Nephron progenitor cell (in vitro differentiated cells): ENCODE measurements at regions not wholly inside any gene's neighbourhood (a gene's known extent, or its start where the extent isn't known, plus 50 kb on each side); places are given as distances from the start of the nearest gene placed in this dataset.
"Not testable (repeated sequence)": the region's sequence is repeated elsewhere in the genome, so short reads cannot be mapped to it uniquely, and the experiment has no call there.

Experiments used
- DNase-seq: peaks from one replicate; pipeline ENCODE4 v3.0.0; 2021
- H3K27ac Mint-ChIP-seq: 2 replicates; pipeline ENCODE4 v1.8.0; 2021; ENCODE audit warnings: mild to moderate bottlenecking, moderate library complexity, mixed read lengths
- H3K27me3 Mint-ChIP-seq: 2 replicates; pipeline ENCODE4 v1.8.0; 2021; ENCODE audit warnings: mild to moderate bottlenecking, low read depth, mixed read lengths; ENCODE audit not compliant: poor library complexity
- H3K36me3 Mint-ChIP-seq: 2 replicates; pipeline ENCODE4 v1.8.0; 2021; ENCODE audit warnings: low read depth, mixed read lengths
- H3K4me1 Mint-ChIP-seq: 2 replicates; pipeline ENCODE4 v1.8.0; 2021; ENCODE audit warnings: mixed read lengths
- H3K4me3 Mint-ChIP-seq: 2 replicates; pipeline ENCODE4 v1.8.0; 2021; ENCODE audit warnings: mild to moderate bottlenecking, moderate library complexity, mixed read lengths
- H3K9me3 Mint-ChIP-seq: 2 replicates; pipeline ENCODE4 v1.8.0; 2021; ENCODE audit warnings: mild to moderate bottlenecking, moderate library complexity, mixed read lengths
- TF ChIP-seq, protein P1 (sequence below): fragments of 200-600 bp; sonication (generic); IDR thresholded peaks from 2 replicates; pipeline ENCODE4 v1.5.0; 2021; ENCODE audit warnings: antibody characterized with exemption

DNA sequence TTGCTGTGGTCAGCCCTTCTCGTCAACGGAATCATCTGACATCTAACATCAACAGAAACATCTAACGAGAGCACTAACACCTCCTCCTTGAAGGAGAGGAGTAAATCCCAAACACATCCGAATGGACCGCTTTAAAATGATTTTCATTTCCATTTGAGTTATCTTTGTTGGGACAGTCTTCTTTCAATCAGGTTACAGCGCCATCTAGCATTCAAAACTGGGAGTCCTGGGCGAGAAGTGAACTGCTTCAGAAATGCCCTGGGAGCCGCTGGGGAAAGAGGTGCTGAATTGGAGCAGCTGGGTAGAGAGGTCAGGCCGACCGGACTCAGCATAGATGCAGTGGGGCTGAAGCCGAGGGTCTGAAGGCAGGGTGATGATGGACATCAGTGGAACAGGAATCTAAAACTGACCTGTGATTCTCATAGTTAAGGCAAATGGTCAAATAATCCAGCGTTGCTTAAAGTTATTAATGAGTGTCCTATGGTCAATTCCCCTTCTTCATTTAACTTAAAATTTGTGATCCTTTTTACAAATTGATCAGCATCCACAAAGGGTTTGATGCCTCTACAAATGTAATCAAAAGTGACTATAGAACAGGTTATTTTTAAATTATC lies 170.0 kb upstream of the NDN start:
- peaks cover 6% of the 10 kb centered on the region for H3K27me3 Mint-ChIP-seq
- peak overlapping the region; percentile 73 for H3K4me3 Mint-ChIP-seq
- peaks cover 79% of the 10 kb centered on the region for H3K4me1 Mint-ChIP-seq

GRCh38 chr15:23859008-23859407 lies 171.9 kb upstream of the NDN start:
- TF ChIP-seq, protein P1, sequence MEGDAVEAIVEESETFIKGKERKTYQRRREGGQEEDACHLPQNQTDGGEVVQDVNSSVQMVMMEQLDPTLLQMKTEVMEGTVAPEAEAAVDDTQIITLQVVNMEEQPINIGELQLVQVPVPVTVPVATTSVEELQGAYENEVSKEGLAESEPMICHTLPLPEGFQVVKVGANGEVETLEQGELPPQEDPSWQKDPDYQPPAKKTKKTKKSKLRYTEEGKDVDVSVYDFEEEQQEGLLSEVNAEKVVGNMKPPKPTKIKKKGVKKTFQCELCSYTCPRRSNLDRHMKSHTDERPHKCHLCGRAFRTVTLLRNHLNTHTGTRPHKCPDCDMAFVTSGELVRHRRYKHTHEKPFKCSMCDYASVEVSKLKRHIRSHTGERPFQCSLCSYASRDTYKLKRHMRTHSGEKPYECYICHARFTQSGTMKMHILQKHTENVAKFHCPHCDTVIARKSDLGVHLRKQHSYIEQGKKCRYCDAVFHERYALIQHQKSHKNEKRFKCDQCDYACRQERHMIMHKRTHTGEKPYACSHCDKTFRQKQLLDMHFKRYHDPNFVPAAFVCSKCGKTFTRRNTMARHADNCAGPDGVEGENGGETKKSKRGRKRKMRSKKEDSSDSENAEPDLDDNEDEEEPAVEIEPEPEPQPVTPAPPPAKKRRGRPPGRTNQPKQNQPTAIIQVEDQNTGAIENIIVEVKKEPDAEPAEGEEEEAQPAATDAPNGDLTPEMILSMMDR, result no peak
- H3K4me1 Mint-ChIP-seq, result peaks cover 75% of the 10 kb centered on the region
- peaks cover 58% of the 10 kb centered on the region for H3K9me3 Mint-ChIP-seq
- DNase-seq, result no peak
- peak overlapping the region; percentile 77 for H3K27ac Mint-ChIP-seq
- H3K36me3 Mint-ChIP-seq, result no peaks in the 10 kb centered on the region
- H3K27me3 Mint-ChIP-seq, result peaks cover 6% of the 10 kb centered on the region
- H3K4me3 Mint-ChIP-seq, result peak overlapping the region; percentile 23

More for the DNA sequence above, 170.0 kb upstream of the NDN start:
- no peaks in the 10 kb centered on the region for H3K36me3 Mint-ChIP-seq
- H3K27ac Mint-ChIP-seq, result no peak overlapping the region
- peak; percentile 67 for DNase-seq
- TF ChIP-seq, protein P1, result peak; percentile 37
- peaks cover 62% of the 10 kb centered on the region for H3K9me3 Mint-ChIP-seq

GRCh38 chr15:23860290-23861245 lies 173.5 kb upstream of the NDN start:
- Mint-ChIP-seq H3K27ac (peak overlapping the region; percentile 85), H3K9me3 (peaks cover 54% of the 10 kb centered on the region), H3K36me3 (no peaks in the 10 kb centered on the region), H3K4me1 (peaks cover 59% of the 10 kb centered on the region), H3K4me3 (no peak overlapping the region), H3K27me3 (peaks cover 13% of the 10 kb centered on the region)
- DNase-seq, result peak; percentile 80
- TF ChIP-seq, protein P1, result no peak

- Mint-ChIP-seq H3K36me3 (no peaks in the 10 kb centered on the region), H3K27me3 (peaks cover 20% of the 10 kb centered on the region), H3K27ac (no peak overlapping the region), H3K9me3 (peaks cover 45% of the 10 kb centered on the region), H3K4me3 (no peak overlapping the region), H3K4me1 (peaks cover 14% of the 10 kb centered on the region)
- DNase-seq, result no peak
- TF ChIP-seq, protein P1, result no peak
Observed at GRCh38 chr15:23866832-23867231, 179.7 kb upstream of the NDN start.

DNA sequence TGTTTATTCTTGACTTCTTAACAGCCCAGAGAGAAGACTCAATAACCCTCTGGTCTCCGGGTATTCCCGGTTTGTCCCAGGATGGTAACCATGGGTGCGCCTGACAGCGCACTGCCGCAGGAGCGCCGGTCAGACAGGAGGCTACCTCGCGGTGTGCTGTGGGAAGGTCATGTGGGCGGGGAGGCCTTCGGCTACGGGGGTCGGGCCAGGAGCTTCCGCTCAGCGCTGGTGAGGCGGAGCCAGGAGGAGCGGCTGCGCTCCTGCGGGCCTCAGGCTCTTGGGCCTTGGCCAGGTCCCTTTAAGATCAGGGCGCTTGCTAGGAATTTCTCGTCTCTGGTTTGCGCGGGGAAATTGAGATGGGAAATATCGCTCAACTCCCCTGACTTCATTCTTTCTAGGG lies 182.3 kb upstream of the NDN start:
- Mint-ChIP-seq H3K4me3 (peak overlapping the region; percentile 73), H3K27me3 (peaks cover 17% of the 10 kb centered on the region), H3K36me3 (no peaks in the 10 kb centered on the region), H3K9me3 (peaks cover 41% of the 10 kb centered on the region), H3K27ac (no peak overlapping the region), H3K4me1 (peaks cover 14% of the 10 kb centered on the region)
- peak; percentile 72 for DNase-seq
- TF ChIP-seq, protein P1, result no peak

DNA sequence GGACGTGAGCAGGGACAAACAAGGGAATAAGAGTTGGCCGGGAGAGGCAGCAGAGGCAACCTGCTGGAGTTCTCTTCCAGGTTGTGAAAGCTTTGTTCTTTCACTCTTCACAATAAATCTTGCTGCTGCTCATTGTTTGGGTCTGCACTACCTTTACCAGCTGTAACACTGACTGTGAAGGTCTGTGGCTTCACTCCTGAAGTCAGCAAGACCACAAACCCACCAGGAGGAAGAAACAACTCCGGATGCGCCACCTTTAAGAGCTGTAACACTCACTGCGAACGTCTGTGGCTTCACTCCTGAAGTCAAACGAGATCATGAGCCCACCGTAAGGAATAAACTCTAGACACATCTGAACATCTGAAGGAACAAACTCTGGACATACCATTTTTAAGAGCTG lies 186.5 kb upstream of the NDN start:
- not testable (repeated sequence) for H3K27me3 Mint-ChIP-seq, DNase-seq, H3K36me3 Mint-ChIP-seq, H3K27ac Mint-ChIP-seq, H3K4me3 Mint-ChIP-seq
- Mint-ChIP-seq H3K4me1 (peaks cover 14% of the 10 kb centered on the region), H3K9me3 (peaks cover 55% of the 10 kb centered on the region)
